ENCODE measurements at regions not wholly inside any gene's neighbourhood (a gene's known extent, or its start where the extent isn't known, plus 50 kb on each side); places are given as distances from the start of the nearest gene placed in this dataset.

DNA sequence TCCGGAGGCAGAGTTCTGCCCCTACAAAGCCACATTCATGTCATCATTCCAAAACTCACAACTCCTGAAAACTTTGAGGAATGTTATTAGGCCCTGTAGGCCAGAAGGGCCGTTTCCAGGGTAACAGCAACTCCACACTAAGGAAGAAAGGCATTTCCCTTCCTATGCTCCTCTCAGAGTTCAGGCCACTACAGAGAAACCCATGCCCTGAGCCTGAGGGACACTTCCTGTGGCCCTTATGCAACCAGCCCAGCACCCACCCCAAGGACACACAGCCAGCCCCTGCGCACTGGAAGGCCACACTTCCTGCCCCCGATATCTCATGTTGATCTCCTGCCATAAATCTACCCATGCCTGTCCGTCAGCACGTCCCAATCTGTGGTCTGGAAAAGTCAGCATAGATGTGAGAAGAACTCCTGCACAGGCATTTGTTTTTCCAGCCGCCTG, 289.3 kb downstream of the BCOR start:
- Histone ChIP-seq H3K4me2 (peak overlapping the region; percentile 53; the same call in 1 of the 2 replicates), H3K4me3 (ENCODE audit: low read depth in 2 of 2, low read length in 1 of 2) (no peak overlapping the region), H3F3A (replicated peaks; ENCODE audit: insufficient read depth) (peaks cover 3% of the 10 kb centered on the region), H3K9me3 (no peaks in the 10 kb centered on the region), H3K4me1 (ENCODE audit: control insufficient read depth in 1 of 2, insufficient read depth in 2 of 2, low read depth in 1 of 2, low read length in 1 of 2) (peaks cover 13 to 28% of the 10 kb centered on the region in 2 experiments; a peak in 2 of 4 replicates), H3K27me3 (ENCODE audit: insufficient read depth) (no peaks in the 10 kb centered on the region; the same call in 1 of the 2 replicates), H3K36me3 (replicated peaks in 1 of 2; ENCODE audit: control insufficient read depth in 1 of 2, insufficient read depth in 2 of 2, low read length in 1 of 2) (no peaks in the 10 kb centered on the region), H3K79me2 (ENCODE audit: insufficient read depth) (no peaks in the 10 kb centered on the region), H3K9ac (peak overlapping the region; percentile 36), H3K27ac (ENCODE audit: low read depth in 2 of 2, low read length in 1 of 2) (peak overlapping the region; percentile 56 to 77), H2AFZ (ENCODE audit: low read depth) (peak overlapping the region; percentile 17; the same call in 1 of the 2 replicates), H3K9me2 (no peaks in the 10 kb centered on the region), H4K20me1 (ENCODE audit: insufficient read depth) (no peaks in the 10 kb centered on the region)
- DNase-seq, result peak; percentile 38
- ChIA-PET POLR2A (interaction anchor here (0.6 kb wide), 1 partner anchor 287 kb away, joined by 3 read pairs; no protein-coding TSS in a partner anchor), CTCF (no interaction called here)
- whole genome bisulfite sequencing (ENCODE audit: low lambda C conversion rate), result 35% methylated on average over 7 of the region's 7 CpGs
- TF ChIP-seq FOXJ3 (CRISPR knock-in tag; IDR thresholded peaks at IDR 0.05), result no peak
- peak; percentile 19; the same call in 1 of the 2 replicates for TF ChIP-seq RCOR1 (IDR thresholded peaks at IDR 0.05; ENCODE audit: low read length)
- TF ChIP-seq GATA2 (CRISPR knock-in tag; IDR thresholded peaks at IDR 0.05), result peak; percentile 79
- peak; percentile 62 for TF ChIP-seq TCF12 (IDR thresholded peaks at IDR 0.05)
- no peak for TF ChIP-seq EP300 (IDR thresholded peaks at IDR 0.05; ENCODE audit: borderline replicate concordance in 1 of 2, low read depth in 1 of 2, low read length in 1 of 2)
- peak; percentile 8; the same call in 1 of the 2 replicates for TF ChIP-seq RAD21 (IDR thresholded peaks at IDR 0.05; ENCODE audit: low read length)
- TF ChIP-seq, protein P1, sequence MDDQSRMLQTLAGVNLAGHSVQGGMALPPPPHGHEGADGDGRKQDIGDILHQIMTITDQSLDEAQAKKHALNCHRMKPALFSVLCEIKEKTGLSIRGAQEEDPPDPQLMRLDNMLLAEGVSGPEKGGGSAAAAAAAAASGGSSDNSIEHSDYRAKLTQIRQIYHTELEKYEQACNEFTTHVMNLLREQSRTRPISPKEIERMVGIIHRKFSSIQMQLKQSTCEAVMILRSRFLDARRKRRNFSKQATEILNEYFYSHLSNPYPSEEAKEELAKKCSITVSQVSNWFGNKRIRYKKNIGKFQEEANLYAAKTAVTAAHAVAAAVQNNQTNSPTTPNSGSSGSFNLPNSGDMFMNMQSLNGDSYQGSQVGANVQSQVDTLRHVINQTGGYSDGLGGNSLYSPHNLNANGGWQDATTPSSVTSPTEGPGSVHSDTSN (IDR thresholded peaks at IDR 0.05), result peak; percentile 84

DNA sequence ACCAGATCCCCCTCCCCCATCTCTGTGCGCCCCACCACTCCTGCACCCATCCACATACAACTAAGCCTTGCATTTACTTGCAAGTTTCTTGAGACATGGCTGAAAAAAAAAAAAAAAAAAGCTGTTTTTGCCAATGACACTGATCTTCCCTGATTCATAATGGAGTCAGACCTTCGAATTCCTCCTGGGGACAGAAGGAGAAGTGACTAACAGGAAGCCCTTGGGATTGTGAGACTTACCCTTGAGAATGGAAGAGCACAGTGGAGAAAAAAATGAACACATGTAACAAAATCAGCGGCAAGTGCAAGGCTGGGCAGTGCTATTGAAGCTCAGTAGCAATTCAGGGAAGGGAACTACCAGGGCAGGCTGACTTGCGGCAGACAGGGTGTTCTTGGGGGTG, 288.4 kb downstream of the BCOR start:
- Histone ChIP-seq H2AFZ (ENCODE audit: low read depth) (no peak overlapping the region), H3K9ac (peak overlapping the region; percentile 36), H3K9me2 (no peaks in the 10 kb centered on the region), H3K27me3 (ENCODE audit: insufficient read depth) (no peaks in the 10 kb centered on the region), H3K9me3 (no peaks in the 10 kb centered on the region), H3K4me1 (ENCODE audit: control insufficient read depth in 1 of 2, insufficient read depth in 2 of 2, low read depth in 1 of 2, low read length in 1 of 2) (peaks cover 13 to 33% of the 10 kb centered on the region in 2 experiments; a peak in 2 of 4 replicates), H3F3A (replicated peaks; ENCODE audit: insufficient read depth) (peaks cover 3% of the 10 kb centered on the region), H3K4me2 (0 out of 2 replicates have a peak overlapping the region, but pooled peaks have one; percentile 53), H4K20me1 (ENCODE audit: insufficient read depth) (no peaks in the 10 kb centered on the region), H3K79me2 (ENCODE audit: insufficient read depth) (no peaks in the 10 kb centered on the region), H3K4me3 (ENCODE audit: low read depth in 2 of 2, low read length in 1 of 2) (no peak overlapping the region), H3K36me3 (replicated peaks in 1 of 2; ENCODE audit: control insufficient read depth in 1 of 2, insufficient read depth in 2 of 2, low read length in 1 of 2) (no peaks in the 10 kb centered on the region), H3K27ac (ENCODE audit: low read depth in 2 of 2, low read length in 1 of 2) (peak overlapping the region; percentile 56 to 77)
- TF ChIP-seq ELF1 (IDR thresholded peaks at IDR 0.05) (no peak), FOSL2 (IDR thresholded peaks at IDR 0.05; ENCODE audit: borderline replicate concordance, low read depth) (peak; percentile 67), EP300 (IDR thresholded peaks at IDR 0.05; ENCODE audit: borderline replicate concordance in 1 of 2, low read depth in 1 of 2, low read length in 1 of 2) (peak in 1 of 2 experiments; percentile 29; a peak in 1 of 4 replicates), TCF12 (IDR thresholded peaks at IDR 0.05) (peak; percentile 54; the same call in 1 of the 2 replicates), JUND (IDR thresholded peaks at IDR 0.05) (0 out of 2 replicates have a peak, but pooled peaks have one; percentile 3), TEAD4 (IDR thresholded peaks at IDR 0.05; ENCODE audit: borderline replicate concordance, insufficient read depth) (no peak), RXRA (IDR thresholded peaks at IDR 0.05; ENCODE audit: borderline replicate concordance, low read depth) (no peak)
- POLR2A ChIA-PET, result interaction anchor here (0.6 kb wide), 1 partner anchor 286 kb away, joined by 3 read pairs; no protein-coding TSS in a partner anchor
- CTCF ChIA-PET, result no interaction called here
- DNase-seq, result no peak
- 14% methylated on average over 4 of the region's 4 CpGs for WGBS (ENCODE audit: low lambda C conversion rate)
